Activated B cell treated with CpG ODN at 0.5 μM for 24 hours (primary cell): ENCODE measurements at regions not wholly inside any gene's neighbourhood (a gene's known extent, or its start where the extent isn't known, plus 50 kb on each side); places are given as distances from the start of the nearest gene placed in this dataset.
"Not testable (repeated sequence)": the region's sequence is repeated elsewhere in the genome, so short reads cannot be mapped to it uniquely, and the experiment has no call there.

ENCODE experiments used
- ATAC-seq: fragments of 200-7000 bp; cut with Tn5 transposase; one replicate; pipeline ENCODE4 v1.10.0; 2021; ENCODE audit warnings: low read depth, mild to moderate bottlenecking, moderate library complexity
- CTCF ChIA-PET: fragments of 350-600 bp; sonication (Branson Sonifier 250); formaldehyde crosslinking; loops from one replicate; lab custom pipeline; 2021; ENCODE audit warnings: antibody characterized with exemption; lab: Charles Lee
- POLR2A ChIA-PET: fragments of 350-600 bp; sonication (Branson Sonifier 250); formaldehyde crosslinking; loops from one replicate; lab custom pipeline; 2021; ENCODE audit warnings: antibody characterized with exemption; lab: Charles Lee
- DNase-seq: peaks from one replicate; pipeline ENCODE4 v3.0.0; 2022
- H3K27ac Mint-ChIP-seq: one replicate; pipeline ENCODE4 v1.8.0; 2020; ENCODE audit warnings: mixed read lengths
- H3K27me3 Mint-ChIP-seq: one replicate; pipeline ENCODE4 v1.8.0; 2021; ENCODE audit warnings: mixed read lengths
- H3K36me3 Mint-ChIP-seq: one replicate; pipeline ENCODE4 v1.8.0; 2021; ENCODE audit warnings: low read depth, mixed read lengths
- H3K4me1 Mint-ChIP-seq: one replicate; pipeline ENCODE4 v1.8.0; 2021; ENCODE audit warnings: mixed read lengths
- H3K4me3 Mint-ChIP-seq: one replicate; pipeline ENCODE4 v1.8.0; 2020; ENCODE audit warnings: mild to moderate bottlenecking, mixed read lengths
- H3K9me3 Mint-ChIP-seq: one replicate; pipeline ENCODE4 v1.8.0; 2020; ENCODE audit warnings: mixed read lengths
- CTCF ChIP-seq: fragments of 200-600 bp; IDR thresholded peaks from one replicate; pipeline ENCODE4 v1.8.0; 2022; ENCODE audit warnings: antibody characterized with exemption, mild to moderate bottlenecking
- intact Hi-C: fragments of 100-400 bp; cut with micrococcal nuclease; formaldehyde crosslinking; loops from one replicate; pipeline ENCODE4 v1.15.1; 2024

- no peak for TF ChIP-seq CTCF
- H3K4me1 Mint-ChIP-seq: no peaks in the 10 kb centered on the region
- ATAC-seq (no peak), DNase-seq (no peak)
- intact Hi-C loops: no loop called here
- H3K4me3 Mint-ChIP-seq: no peak overlapping the region
- peaks cover 24% of the 10 kb centered on the region for H3K9me3 Mint-ChIP-seq
- H3K36me3 Mint-ChIP-seq: no peaks in the 10 kb centered on the region
- peaks cover 3% of the 10 kb centered on the region for H3K27me3 Mint-ChIP-seq
- ChIA-PET POLR2A (no interaction called here), CTCF (no interaction called here)
- no peak overlapping the region for H3K27ac Mint-ChIP-seq
Observed at GRCh38 chr11:100525635-100526034, 161.5 kb upstream of the ARHGAP42 start.

- CTCF ChIA-PET: no interaction called here
- ATAC-seq (no peak), DNase-seq (no peak)
- Mint-ChIP-seq H3K4me1 (no peaks in the 10 kb centered on the region), H3K4me3 (no peak overlapping the region), H3K9me3 (peaks cover 15% of the 10 kb centered on the region), H3K27ac (no peak overlapping the region), H3K36me3 (no peaks in the 10 kb centered on the region), H3K27me3 (peaks cover 3% of the 10 kb centered on the region)
- intact Hi-C loops: no loop called here
- POLR2A ChIA-PET: no interaction called here
- no peak for TF ChIP-seq CTCF
Observed at GRCh38 chr11:100528872-100529416, 158.1 kb upstream of the ARHGAP42 start.

GRCh38 chr11:100531290-100531689, 155.8 kb upstream of the ARHGAP42 start:
- H3K9me3 Mint-ChIP-seq, POLR2A ChIA-PET, H3K4me1 Mint-ChIP-seq, intact Hi-C loops, H3K27me3 Mint-ChIP-seq, CTCF ChIA-PET, H3K27ac Mint-ChIP-seq, DNase-seq, ATAC-seq, H3K4me3 Mint-ChIP-seq, H3K36me3 Mint-ChIP-seq: not testable (repeated sequence)

- ATAC-seq: no peak
- DNase-seq: no peak
- TF ChIP-seq CTCF: no peak
- ChIA-PET POLR2A (no interaction called here), CTCF (no interaction called here)
- intact Hi-C loops: no loop called here
- H3K9me3 Mint-ChIP-seq: peaks cover 3% of the 10 kb centered on the region
- H3K27me3 Mint-ChIP-seq: no peaks in the 10 kb centered on the region
- H3K36me3 Mint-ChIP-seq: no peaks in the 10 kb centered on the region
- H3K4me3 Mint-ChIP-seq: no peak overlapping the region
- no peaks in the 10 kb centered on the region for H3K4me1 Mint-ChIP-seq
- no peak overlapping the region for H3K27ac Mint-ChIP-seq
Observed at GRCh38 chr11:100536979-100537378, 150.1 kb upstream of the ARHGAP42 start.

- Mint-ChIP-seq H3K9me3 (no peaks in the 10 kb centered on the region), H3K4me1 (no peaks in the 10 kb centered on the region), H3K27ac (no peak overlapping the region), H3K36me3 (no peaks in the 10 kb centered on the region), H3K4me3 (no peak overlapping the region), H3K27me3 (no peaks in the 10 kb centered on the region)
- TF ChIP-seq CTCF: no peak
- intact Hi-C loops: no loop called here
- no peak for DNase-seq
- ATAC-seq: no peak
- CTCF ChIA-PET: no interaction called here
- POLR2A ChIA-PET: no interaction called here
Observed at GRCh38 chr11:100543386-100543785, 143.7 kb upstream of the ARHGAP42 start.

GRCh38 chr11:100545556-100545955, 141.5 kb upstream of the ARHGAP42 start:
- no peaks in the 10 kb centered on the region for H3K36me3 Mint-ChIP-seq
- H3K4me1 Mint-ChIP-seq: no peaks in the 10 kb centered on the region
- H3K27me3 Mint-ChIP-seq: no peaks in the 10 kb centered on the region
- DNase-seq: no peak
- ATAC-seq: no peak
- H3K9me3 Mint-ChIP-seq: no peaks in the 10 kb centered on the region
- H3K4me3 Mint-ChIP-seq: no peak overlapping the region
- CTCF ChIA-PET: no interaction called here
- intact Hi-C loops: no loop called here
- no peak overlapping the region for H3K27ac Mint-ChIP-seq
- TF ChIP-seq CTCF: no peak
- POLR2A ChIA-PET: no interaction called here
